Activated CD4-positive, alpha-beta T cell treated with anti-CD3 and anti-CD28 coated beads for 36 hours (primary cell): ENCODE measurements at regions not wholly inside any gene's neighbourhood (a gene's known extent, or its start where the extent isn't known, plus 50 kb on each side); places are given as distances from the start of the nearest gene placed in this dataset.
A peak's percentile ranks its signal among the peaks of the same experiment; 100 is the strongest.
"Not testable (repeated sequence)": the region's sequence is repeated elsewhere in the genome, so short reads cannot be mapped to it uniquely, and the experiment has no call there.

Source experiments
- ATAC-seq: fragments of 200-7000 bp; cut with Tn5 transposase; one replicate; pipeline ENCODE4 v1.10.0; 2021; ENCODE audit warnings: mild to moderate bottlenecking, moderate library complexity
- CTCF ChIA-PET: fragments of 350-600 bp; sonication (Branson Sonifier 250); formaldehyde crosslinking; loops from one replicate; lab custom pipeline; 2021; ENCODE audit warnings: antibody characterized with exemption; lab: Charles Lee
- POLR2A ChIA-PET: fragments of 350-600 bp; sonication (Branson Sonifier 250); formaldehyde crosslinking; loops from one replicate; lab custom pipeline; 2021; ENCODE audit warnings: antibody characterized with exemption, inconsistent platforms; lab: Charles Lee
- DNase-seq: peaks from one replicate; pipeline ENCODE4 v3.0.0-alpha.2; 2020
- H3K27ac Mint-ChIP-seq: one replicate; pipeline ENCODE4 v1.8.0; 2021; ENCODE audit warnings: mixed read lengths
- H3K27me3 Mint-ChIP-seq: one replicate; pipeline ENCODE4 v1.8.0; 2021; ENCODE audit warnings: mixed read lengths
- H3K36me3 Mint-ChIP-seq: one replicate; pipeline ENCODE4 v1.8.0; 2021; ENCODE audit warnings: low read depth, mixed read lengths
- H3K4me1 Mint-ChIP-seq: one replicate; pipeline ENCODE4 v1.8.0; 2021; ENCODE audit warnings: mixed read lengths
- H3K4me3 Mint-ChIP-seq: one replicate; pipeline ENCODE4 v1.8.0; 2021; ENCODE audit warnings: mild to moderate bottlenecking, moderate library complexity, mixed read lengths
- H3K9me3 Mint-ChIP-seq: one replicate; pipeline ENCODE4 v1.8.0; 2021; ENCODE audit warnings: low read depth, mixed read lengths
- intact Hi-C, 2 experiments: fragments of 100-400 bp; cut with DNase I in 1 of 2; cut with micrococcal nuclease in 1 of 2; formaldehyde crosslinking; loops; one replicate each; pipeline versions ENCODE4 v1.14.2 to v1.15.1; 2022 to 2024; cut with DNase I, micrococcal nuclease

DNA sequence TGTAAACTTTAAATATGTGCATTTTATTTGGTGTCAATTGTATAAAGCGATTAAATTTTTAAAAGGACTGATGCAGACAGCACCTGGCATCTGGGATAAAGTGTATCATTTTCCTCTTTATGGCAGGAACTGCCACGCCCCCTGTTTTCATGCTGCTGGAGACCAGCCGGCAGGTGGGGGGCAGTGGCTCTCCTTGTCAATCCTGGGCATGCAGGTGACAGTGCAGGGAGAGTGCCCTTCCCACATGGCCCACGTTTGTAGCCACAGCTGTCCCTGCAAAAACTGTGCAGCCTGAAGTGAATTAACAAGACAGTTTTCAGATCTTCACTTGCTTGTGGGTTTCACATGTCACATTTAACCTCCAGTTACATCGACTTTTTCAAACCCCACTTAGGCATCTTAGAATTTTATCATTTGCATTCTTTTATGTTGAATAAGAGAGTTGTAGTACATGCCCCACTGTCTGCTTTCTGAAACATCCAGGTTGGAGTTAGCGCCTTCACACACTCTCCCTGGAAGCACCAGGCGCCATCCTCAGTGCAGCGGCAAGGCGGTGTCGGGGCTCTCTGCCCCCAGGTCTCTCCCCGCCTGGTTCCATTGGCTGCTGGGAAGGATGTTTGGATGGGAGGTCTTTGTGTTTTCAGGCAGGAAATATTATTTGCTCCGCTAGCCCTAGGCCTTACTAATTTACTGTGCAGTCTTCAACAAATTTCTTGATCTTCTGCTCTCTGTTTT lies 134.2 kb upstream of the FAN1 start:
- CTCF ChIA-PET, H3K4me3 Mint-ChIP-seq, H3K9me3 Mint-ChIP-seq, DNase-seq, POLR2A ChIA-PET, intact Hi-C loops, H3K27ac Mint-ChIP-seq, H3K36me3 Mint-ChIP-seq, H3K27me3 Mint-ChIP-seq, H3K4me1 Mint-ChIP-seq, ATAC-seq: not testable (repeated sequence)

DNA sequence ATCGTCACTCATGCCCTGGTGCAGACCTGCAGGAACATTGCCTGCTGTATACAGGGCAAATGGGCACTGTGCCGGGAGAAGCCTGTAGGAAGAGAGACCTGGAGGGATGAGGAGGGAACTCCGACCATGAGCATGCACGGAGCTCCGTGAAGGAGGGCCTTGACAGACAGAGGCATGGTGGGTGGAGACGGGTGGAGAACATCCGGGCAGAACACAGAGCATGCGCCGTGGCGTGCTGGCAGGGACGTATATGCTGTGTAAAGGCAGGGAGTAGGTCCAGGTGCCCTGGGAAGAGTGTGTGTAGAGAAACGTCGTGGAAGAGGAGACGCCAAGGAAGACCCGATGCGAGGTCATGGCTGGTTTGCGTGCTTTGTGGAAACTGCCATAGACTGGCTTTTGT lies 133.0 kb upstream of the FAN1 start:
- POLR2A ChIA-PET, result no interaction called here
- Mint-ChIP-seq H3K27me3 (no peaks in the 10 kb centered on the region), H3K4me3 (no peak overlapping the region), H3K9me3 (no peaks in the 10 kb centered on the region), H3K4me1 (no peaks in the 10 kb centered on the region), H3K36me3 (peaks cover 16% of the 10 kb centered on the region), H3K27ac (no peak overlapping the region)
- DNase-seq (no peak), ATAC-seq (no peak)
- intact Hi-C loops, result no loop called here
- CTCF ChIA-PET, result no interaction called here

DNA sequence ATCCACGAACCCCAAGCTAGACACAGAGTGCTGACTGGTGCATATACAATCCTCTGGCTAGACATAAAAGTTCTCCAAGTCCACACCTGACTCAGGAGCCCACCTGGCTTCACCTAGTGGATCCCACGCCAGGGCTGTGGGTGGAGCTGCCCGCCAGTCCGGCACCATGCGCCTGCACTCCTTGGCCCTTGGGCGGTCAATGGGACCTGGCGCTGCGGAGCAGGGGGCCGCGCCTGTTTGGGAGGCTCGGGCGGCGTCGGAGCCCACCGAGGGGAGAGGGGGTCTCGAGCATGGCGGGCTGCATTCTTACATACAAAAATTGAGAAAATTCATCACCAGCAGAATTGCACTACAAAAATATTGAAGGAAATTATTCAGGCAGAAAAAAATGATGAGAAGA lies 120.7 kb upstream of the FAN1 start:
- no peak for ATAC-seq
- CTCF ChIA-PET, result no interaction called here
- Mint-ChIP-seq H3K4me1 (no peaks in the 10 kb centered on the region), H3K36me3 (no peaks in the 10 kb centered on the region), H3K27me3 (peaks cover 2% of the 10 kb centered on the region), H3K27ac (no peak overlapping the region), H3K9me3 (peaks cover 6% of the 10 kb centered on the region), H3K4me3 (no peak overlapping the region)
- DNase-seq, result no peak
- intact Hi-C loops, result no loop called here
- POLR2A ChIA-PET, result no interaction called here

DNA sequence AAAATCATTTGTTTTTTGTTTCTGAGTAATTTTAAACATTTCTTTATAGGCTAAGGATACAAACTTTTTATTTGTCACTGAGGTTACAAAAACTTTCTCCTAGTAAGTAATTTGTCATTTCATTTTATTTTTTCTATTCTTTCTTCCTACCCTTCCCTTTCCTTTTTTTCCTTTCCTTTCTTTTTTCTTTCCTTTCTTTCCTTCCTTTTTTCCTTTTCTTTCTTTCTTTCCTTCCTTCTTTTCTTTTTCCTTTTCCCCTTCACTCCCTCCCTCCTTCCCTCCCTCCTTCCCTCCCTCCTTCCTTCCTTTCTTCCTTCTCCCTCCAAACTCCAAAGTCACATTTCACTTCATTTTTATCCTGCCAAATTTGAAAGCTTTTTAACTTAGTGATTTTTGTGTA lies 115.1 kb upstream of the FAN1 start:
- no peak overlapping the region for H3K27ac Mint-ChIP-seq
- intact Hi-C loops, result no loop called here
- DNase-seq (no peak), ATAC-seq (no peak)
- H3K9me3 Mint-ChIP-seq, result no peaks in the 10 kb centered on the region
- ChIA-PET CTCF (interaction anchor here (1.3 kb wide), 1 partner anchor 12 kb away, joined by 4 read pairs; no protein-coding TSS in a partner anchor), POLR2A (no interaction called here)
- H3K4me3 Mint-ChIP-seq, result no peak overlapping the region
- peaks cover 4% of the 10 kb centered on the region for H3K27me3 Mint-ChIP-seq
- no peaks in the 10 kb centered on the region for H3K36me3 Mint-ChIP-seq
- H3K4me1 Mint-ChIP-seq, result no peaks in the 10 kb centered on the region

DNA sequence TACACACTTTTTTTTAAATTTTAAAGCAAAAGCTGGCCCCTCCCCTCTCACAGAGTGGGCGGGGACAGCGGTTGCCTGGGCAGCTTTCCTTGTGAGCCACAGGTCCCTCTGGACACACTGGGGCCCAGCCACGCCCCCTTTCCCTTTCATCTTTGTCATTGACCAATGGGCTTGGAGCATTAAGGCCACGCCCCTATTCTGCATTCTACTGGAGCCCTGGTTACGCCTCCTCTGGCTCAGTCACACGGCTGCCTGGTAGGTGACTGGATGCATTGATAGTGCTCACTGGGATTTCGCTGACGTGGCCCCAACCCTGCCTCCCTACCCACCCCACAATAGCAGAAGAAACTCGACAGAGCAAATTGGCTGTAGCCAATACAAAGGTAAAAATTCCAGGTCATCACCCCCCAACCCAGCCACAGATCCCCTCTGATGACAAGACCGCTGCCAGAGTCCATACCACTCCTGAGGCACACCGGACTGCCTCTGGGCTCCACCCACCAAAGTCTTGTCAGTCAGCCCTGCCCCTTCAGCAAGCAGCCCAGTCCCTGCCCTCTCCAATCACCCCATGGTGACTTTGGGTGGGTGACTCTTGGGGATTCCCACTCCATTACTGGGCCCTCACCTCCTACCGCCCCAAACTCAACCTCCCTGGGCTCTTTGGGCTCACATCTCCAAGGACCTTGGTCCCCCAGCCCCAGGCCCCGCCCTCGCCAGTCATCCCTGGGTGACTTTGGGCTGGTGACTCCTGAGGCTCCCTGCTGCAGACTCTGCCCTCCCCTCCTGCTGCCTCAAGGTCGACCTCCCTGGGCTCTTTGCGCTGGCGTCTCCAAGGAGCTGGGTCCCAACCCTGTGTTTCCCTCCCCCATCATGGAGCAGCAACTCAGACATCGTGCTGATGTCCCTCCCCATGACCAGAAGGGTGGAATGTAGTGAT lies 112.2 kb upstream of the FAN1 start:
- no peak overlapping the region for H3K27ac Mint-ChIP-seq
- intact Hi-C loops, result no loop called here
- no peak for ATAC-seq

DNA sequence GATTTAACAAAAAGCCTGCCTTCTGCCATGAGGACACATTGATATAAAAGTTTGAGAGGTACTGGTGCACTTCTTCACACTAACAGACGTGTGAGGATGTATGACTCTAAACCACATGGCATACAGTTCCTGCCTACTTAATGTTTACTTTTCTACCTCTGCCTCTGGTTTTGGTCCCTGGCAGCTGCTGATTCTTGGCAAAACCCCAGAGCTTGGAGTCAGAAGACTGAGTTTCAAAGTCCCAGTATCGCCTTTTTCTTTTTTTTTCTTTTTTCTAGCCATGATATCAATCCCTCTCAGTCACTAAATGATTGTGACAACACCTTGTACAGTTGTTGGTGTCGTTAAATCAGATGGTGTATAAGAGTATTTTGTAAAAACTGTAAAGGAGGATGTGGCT lies 110.9 kb upstream of the FAN1 start:
- H3K27me3 Mint-ChIP-seq, H3K9me3 Mint-ChIP-seq, ATAC-seq, CTCF ChIA-PET, H3K36me3 Mint-ChIP-seq, H3K27ac Mint-ChIP-seq, intact Hi-C loops, H3K4me3 Mint-ChIP-seq, H3K4me1 Mint-ChIP-seq, DNase-seq, POLR2A ChIA-PET: not testable (repeated sequence)

More for the DNA sequence above, 112.2 kb upstream of the FAN1 start:
- ChIA-PET POLR2A (no interaction called here), CTCF (no interaction called here)
- Mint-ChIP-seq H3K9me3 (no peaks in the 10 kb centered on the region), H3K36me3 (no peaks in the 10 kb centered on the region), H3K4me3 (no peak overlapping the region), H3K27me3 (peaks cover 5% of the 10 kb centered on the region), H3K4me1 (no peaks in the 10 kb centered on the region)
- DNase-seq, result peak; percentile 31

DNA sequence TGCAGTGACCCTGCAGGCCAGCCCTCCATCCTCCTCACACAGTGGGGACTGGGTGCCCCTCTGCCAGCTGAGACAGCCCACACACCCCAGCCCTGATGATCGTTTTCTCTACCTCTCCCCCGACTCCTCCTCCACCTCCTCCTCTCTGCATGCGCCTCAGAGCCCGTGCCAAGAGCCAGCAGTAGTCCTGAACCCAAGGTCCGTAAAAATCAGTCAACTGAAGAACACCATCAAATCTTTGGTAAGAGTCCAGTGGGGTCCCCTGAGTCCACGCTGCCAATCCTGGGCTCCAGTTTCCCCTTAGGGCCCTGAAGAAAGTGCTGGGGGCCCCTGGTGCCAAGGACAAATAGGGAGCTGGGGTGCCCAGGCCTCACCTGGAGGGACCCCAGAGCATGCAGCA lies 109.3 kb upstream of the FAN1 start:
- no peaks in the 10 kb centered on the region for H3K9me3 Mint-ChIP-seq
- H3K27ac Mint-ChIP-seq, result no peak overlapping the region
- peaks cover 4% of the 10 kb centered on the region for H3K27me3 Mint-ChIP-seq
- no peaks in the 10 kb centered on the region for H3K36me3 Mint-ChIP-seq
- ChIA-PET POLR2A (no interaction called here), CTCF (no interaction called here)
- ATAC-seq (no peak), DNase-seq (no peak)
- intact Hi-C loops, result no loop called here
- no peaks in the 10 kb centered on the region for H3K4me1 Mint-ChIP-seq
- H3K4me3 Mint-ChIP-seq, result no peak overlapping the region

DNA sequence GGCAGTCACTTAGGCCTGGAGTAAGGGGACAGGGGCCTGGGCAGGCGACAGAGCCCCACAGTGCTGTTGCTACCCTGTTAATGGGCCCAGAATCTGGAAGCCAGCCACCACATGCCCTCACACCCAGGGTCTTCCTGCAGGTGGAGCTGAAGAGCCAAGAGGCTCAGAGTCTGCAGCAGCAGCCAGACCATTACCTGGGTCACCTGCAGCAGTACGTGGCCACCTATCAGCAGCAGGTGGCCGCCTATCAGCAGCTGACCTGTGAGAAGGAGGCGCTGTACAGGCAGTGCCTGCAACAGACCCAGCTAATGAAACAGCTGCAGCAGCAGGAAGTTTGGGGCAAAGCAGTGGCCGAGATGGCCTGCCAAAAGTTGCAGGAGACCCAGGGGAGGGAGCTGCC lies 104.2 kb upstream of the FAN1 start:
- CTCF ChIA-PET, H3K4me1 Mint-ChIP-seq, ATAC-seq, intact Hi-C loops, H3K36me3 Mint-ChIP-seq, H3K9me3 Mint-ChIP-seq, H3K27ac Mint-ChIP-seq, H3K4me3 Mint-ChIP-seq, H3K27me3 Mint-ChIP-seq: not testable (repeated sequence)
- POLR2A ChIA-PET, result interaction anchor here (0.6 kb wide), 1 partner anchor 125 kb away, joined by 3 read pairs; no protein-coding TSS in a partner anchor
- DNase-seq, result peak; percentile 27

DNA sequence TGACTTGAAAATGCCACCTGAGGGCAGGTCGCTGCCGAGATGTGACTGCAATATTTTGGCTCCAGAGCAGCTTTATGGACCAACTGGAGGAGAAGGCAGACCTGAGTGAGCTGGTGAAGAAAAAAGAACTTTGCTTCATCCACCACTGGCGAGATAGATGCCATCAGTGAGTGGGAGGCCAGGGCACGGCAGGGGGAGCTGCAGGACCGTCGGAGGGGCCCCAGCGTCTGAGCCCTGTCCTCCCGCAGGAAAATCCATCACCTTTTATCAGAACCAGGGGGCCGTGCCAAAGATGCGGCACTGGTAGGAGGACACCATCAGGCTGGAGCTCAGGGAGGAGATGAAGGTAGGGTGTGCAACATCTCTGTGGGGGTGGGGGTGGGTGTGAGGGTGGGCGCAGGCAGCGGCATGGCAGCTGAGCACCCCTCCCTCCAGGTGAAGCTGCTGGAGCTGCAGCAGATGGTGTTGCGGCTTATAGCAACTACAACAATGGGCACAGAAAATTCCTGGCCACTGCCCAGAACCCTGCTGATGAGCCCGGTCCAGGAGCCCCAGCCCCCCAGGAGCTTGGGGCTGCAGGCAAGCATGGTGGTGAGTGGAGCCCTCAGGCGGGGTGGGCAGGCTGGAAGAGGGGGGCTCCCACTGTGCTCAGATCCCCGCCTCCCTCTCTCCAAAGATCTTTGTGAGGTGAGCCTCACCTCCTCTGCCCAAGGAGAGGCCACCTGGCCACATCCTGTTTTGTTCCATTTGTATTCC lies 102.4 kb upstream of the FAN1 start:
- intact Hi-C loops, H3K9me3 Mint-ChIP-seq, H3K36me3 Mint-ChIP-seq, H3K27me3 Mint-ChIP-seq, H3K4me1 Mint-ChIP-seq, ATAC-seq, H3K4me3 Mint-ChIP-seq, H3K27ac Mint-ChIP-seq, DNase-seq, POLR2A ChIA-PET: not testable (repeated sequence)
- CTCF ChIA-PET, result interaction anchor here (0.7 kb wide), 1 partner anchor 145 kb away, joined by 3 read pairs; no protein-coding TSS in a partner anchor

DNA sequence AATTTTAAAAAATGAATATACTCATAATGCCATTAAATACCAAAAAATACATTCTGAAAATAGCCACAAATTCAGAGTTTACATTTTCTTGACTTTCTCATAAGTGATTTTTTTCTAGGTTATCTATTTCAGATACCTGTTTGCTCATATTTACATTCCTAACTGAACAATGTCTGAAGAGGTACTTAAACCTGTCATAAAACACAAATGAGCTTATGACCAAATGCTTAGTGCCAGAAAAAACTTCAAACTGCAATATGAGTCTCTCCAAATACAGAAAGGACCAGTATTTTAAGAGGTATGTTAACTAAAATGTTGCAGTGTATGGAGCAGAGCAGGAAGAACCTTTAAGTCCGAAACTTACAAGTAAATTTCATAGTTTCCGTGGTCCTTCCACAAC lies 101.7 kb upstream of the FAN1 start:
- DNase-seq, H3K4me3 Mint-ChIP-seq, H3K27ac Mint-ChIP-seq, H3K27me3 Mint-ChIP-seq, H3K4me1 Mint-ChIP-seq, H3K36me3 Mint-ChIP-seq, intact Hi-C loops, H3K9me3 Mint-ChIP-seq, ATAC-seq: not testable (repeated sequence)
- CTCF ChIA-PET, result interaction anchor here (0.7 kb wide), 1 partner anchor 145 kb away, joined by 3 read pairs; no protein-coding TSS in a partner anchor
- POLR2A ChIA-PET, result interaction anchor here (0.7 kb wide), 1 partner anchor 59 kb away, joined by 3 read pairs; no protein-coding TSS in a partner anchor

DNA sequence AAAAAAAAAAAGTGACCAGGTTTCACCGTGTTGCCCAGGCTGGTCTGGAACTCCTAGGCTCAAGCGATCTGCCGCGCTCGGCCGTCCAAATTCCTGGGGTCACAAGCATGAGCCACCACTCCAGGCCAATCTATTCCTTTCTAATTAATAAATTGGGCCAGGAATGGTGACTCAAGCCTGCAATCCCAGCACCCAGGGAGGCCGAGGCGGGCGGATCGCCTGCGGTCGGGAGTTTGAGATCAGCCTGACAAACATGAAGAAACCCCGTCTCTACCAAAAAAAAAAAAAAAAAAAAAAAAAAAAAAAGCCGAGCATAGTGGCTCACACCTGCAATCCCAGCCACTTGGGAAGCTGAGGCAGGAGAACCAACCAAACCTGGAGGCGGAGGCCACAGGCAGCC lies 100.0 kb upstream of the FAN1 start:
- H3K4me3 Mint-ChIP-seq, DNase-seq, intact Hi-C loops, POLR2A ChIA-PET, ATAC-seq, H3K4me1 Mint-ChIP-seq, H3K27ac Mint-ChIP-seq, H3K9me3 Mint-ChIP-seq, H3K36me3 Mint-ChIP-seq, H3K27me3 Mint-ChIP-seq: not testable (repeated sequence)
- CTCF ChIA-PET, result interaction anchor here (1.0 kb wide), 1 partner anchor 18 kb away, joined by 3 read pairs; no protein-coding TSS in a partner anchor
